Body of pancreas (tissue), 4 donors: ENCODE measurements at regions not wholly inside any gene's neighbourhood (a gene's known extent, or its start where the extent isn't known, plus 50 kb on each side); places are given as distances from the start of the nearest gene placed in this dataset.
"Not testable (repeated sequence)": the region's sequence is repeated elsewhere in the genome, so short reads cannot be mapped to it uniquely, and the experiment has no call there.

Experiments used
- ATAC-seq: fragments of 150-250 bp; one replicate; pipeline ENCODE4 v1.9.1; 2016
- DNase-seq, 4 donors: peaks; one replicate each; pipeline ENCODE4 v3.0.0-alpha.2; 2019
- H3K27ac ChIP-seq, 4 donors: fragments of 200-600 bp; sonication (generic); 1 replicate in 3 of 4; 2 replicates in 1 of 4; pipeline versions ENCODE4 v1.5.1 to v1.6.1; 2016 to 2019; ENCODE audit warnings: mild to moderate bottlenecking in 1 of 4, mixed read lengths in 1 of 4, moderate library complexity in 1 of 4
- H3K27me3 ChIP-seq, 2 donors: fragments of 200-600 bp; sonication (generic); one replicate each; pipeline ENCODE4 v1.6.0; 2016; ENCODE audit warnings: mild to moderate bottlenecking in 1 of 2
- H3K36me3 ChIP-seq, 2 donors: fragments of 200-600 bp; sonication (generic); replicated peaks in 1 of 2; 2 replicates each; pipeline ENCODE4 v1.5.1; 2016; ENCODE audit warnings: low read depth in 2 of 2; ENCODE audit not compliant: insufficient read depth in 1 of 2
- H3K4me1 ChIP-seq: fragments of 200-600 bp; sonication (generic); one replicate; pipeline ENCODE4 v1.6.0; 2016
- H3K4me3 ChIP-seq, 2 donors: fragments of 200-600 bp; sonication (generic); 1 replicate in 1 of 2; 2 replicates in 1 of 2; pipeline ENCODE4 v1.5.1; 2016 to 2019
- H3K9me3 ChIP-seq, 3 donors: fragments of 200-600 bp; sonication (generic); 1 replicate in 2 of 3; 2 replicates in 1 of 3; pipeline ENCODE4 v1.5.1; 2016
- CTCF ChIP-seq, 7 experiments: fragments of 450-650 bp in 4 of 7; fragments of 200-600 bp in 3 of 7; sonication (generic) in 3 of 7; IDR thresholded peaks; one replicate each; pipeline ENCODE4 v1.5.1; 2016 to 2019; ENCODE audit warnings: antibody characterized with exemption in 7 of 7
- POLR2A ChIP-seq, 3 donors: fragments of 450-650 bp; IDR thresholded peaks; one replicate each; pipeline ENCODE4 v1.6.1; 2016; ENCODE audit warnings: antibody characterized with exemption in 3 of 3, mild to moderate bottlenecking in 2 of 3
- WGBS, 2 donors: methylation state at CpG; one replicate each; pipeline ENCODE4 v1.1.5; 2017; 5-methylcytosine and 5-hydroxymethylcytosine counted together
- intact Hi-C: fragments of 100-400 bp; cut with DNase I; formaldehyde crosslinking; loops from one replicate; pipeline ENCODE4 v1.15.1; 2023

- TF ChIP-seq CTCF (IDR thresholded peaks at IDR 0.05) (no peak), POLR2A (IDR thresholded peaks at IDR 0.05) (no peak)
- no peak overlapping the region for H3K27ac ChIP-seq
- no peak overlapping the region for H3K4me3 ChIP-seq
- H3K4me1 ChIP-seq: no peaks in the 10 kb centered on the region
- DNase-seq: no peak
- no peaks in the 10 kb centered on the region for H3K36me3 ChIP-seq
- no peaks in the 10 kb centered on the region for H3K27me3 ChIP-seq
- intact Hi-C loops: no loop called here
- no peak for ATAC-seq
- 17 to 20% methylated on average over 1 of the region's 1 CpG for WGBS, 2 donors
- H3K9me3 ChIP-seq: no peaks in the 10 kb centered on the region
Measured at GRCh38 chrX:109077788-109078187, 341.4 kb upstream of the IRS4 start.

GRCh38 chrX:109054181-109054581, 317.8 kb upstream of the IRS4 start:
- H3K4me3 ChIP-seq, H3K36me3 ChIP-seq, H3K9me3 ChIP-seq, ATAC-seq, H3K27ac ChIP-seq, intact Hi-C loops, H3K4me1 ChIP-seq, H3K27me3 ChIP-seq: not testable (repeated sequence)
- 84 to 85% methylated on average over 10 to 25 of the region's 27 CpGs for WGBS, 2 donors
- DNase-seq: peak in 2 of 4 donors; percentile 25 to 45

- intact Hi-C loops: no loop called here
- no peak for DNase-seq
- 27 to 28% methylated on average over 2 of the region's 2 CpGs for WGBS, 2 donors
- Histone ChIP-seq H3K4me1 (no peaks in the 10 kb centered on the region), H3K27me3 (no peaks in the 10 kb centered on the region), H3K9me3 (no peaks in the 10 kb centered on the region), H3K36me3 (no peaks in the 10 kb centered on the region), H3K4me3 (no peak overlapping the region), H3K27ac (no peak overlapping the region)
- no peak for TF ChIP-seq CTCF (IDR thresholded peaks at IDR 0.05)
- TF ChIP-seq POLR2A (IDR thresholded peaks at IDR 0.05): no peak
- ATAC-seq: no peak
Measured at GRCh38 chrX:109049903-109050302, 313.5 kb upstream of the IRS4 start.

GRCh38 chrX:109049416-109049815, 313.1 kb upstream of the IRS4 start:
- WGBS, 2 donors: 12 to 23% methylated on average over 2 of the region's 2 CpGs
- intact Hi-C loops: no loop called here
- TF ChIP-seq POLR2A (IDR thresholded peaks at IDR 0.05): no peak
- no peak for TF ChIP-seq CTCF (IDR thresholded peaks at IDR 0.05)

DNA sequence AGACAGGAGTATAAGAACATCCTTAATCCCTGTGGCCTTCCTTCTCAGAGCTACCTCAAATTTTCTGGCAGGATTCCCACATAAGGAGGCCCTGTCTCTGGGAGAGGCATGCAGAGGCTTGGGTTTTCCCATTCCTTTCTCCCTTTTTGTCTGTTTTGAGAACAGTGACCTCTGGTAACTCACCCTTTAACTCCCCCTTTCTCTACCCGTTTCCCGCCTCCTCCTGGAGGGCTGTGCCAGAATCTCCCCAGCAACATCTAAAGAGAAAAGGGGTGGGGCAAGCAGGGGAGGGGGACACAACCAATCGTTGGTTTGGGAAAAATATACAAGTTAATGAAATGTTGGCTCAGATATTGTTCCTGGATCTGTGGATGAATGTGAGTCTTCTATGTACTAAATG, 303.7 kb upstream of the IRS4 start:
- H3K27me3 ChIP-seq: no peaks in the 10 kb centered on the region
- H3K9me3 ChIP-seq: no peaks in the 10 kb centered on the region
- H3K4me1 ChIP-seq: no peaks in the 10 kb centered on the region
- WGBS, 2 donors: 22 to 30% methylated on average over 3 of the region's 3 CpGs
- no peak overlapping the region for H3K27ac ChIP-seq
- no peak overlapping the region for H3K4me3 ChIP-seq
- no peak for DNase-seq
- intact Hi-C loops: no loop called here
- no peak for ATAC-seq
- TF ChIP-seq CTCF (IDR thresholded peaks at IDR 0.05) (no peak), POLR2A (IDR thresholded peaks at IDR 0.05) (no peak)
- H3K36me3 ChIP-seq: no peaks in the 10 kb centered on the region

More at GRCh38 chrX:109049416-109049815, 313.1 kb upstream of the IRS4 start:
- no peaks in the 10 kb centered on the region for H3K4me1 ChIP-seq
- no peaks in the 10 kb centered on the region for H3K36me3 ChIP-seq
- ATAC-seq (no peak), DNase-seq (no peak)
- no peaks in the 10 kb centered on the region for H3K9me3 ChIP-seq
- no peak overlapping the region for H3K4me3 ChIP-seq
- no peak overlapping the region for H3K27ac ChIP-seq
- no peaks in the 10 kb centered on the region for H3K27me3 ChIP-seq
